ENCODE measurements at regions not wholly inside any gene's neighbourhood (a gene's known extent, or its start where the extent isn't known, plus 50 kb on each side); places are given as distances from the start of the nearest gene placed in this dataset.

DNA sequence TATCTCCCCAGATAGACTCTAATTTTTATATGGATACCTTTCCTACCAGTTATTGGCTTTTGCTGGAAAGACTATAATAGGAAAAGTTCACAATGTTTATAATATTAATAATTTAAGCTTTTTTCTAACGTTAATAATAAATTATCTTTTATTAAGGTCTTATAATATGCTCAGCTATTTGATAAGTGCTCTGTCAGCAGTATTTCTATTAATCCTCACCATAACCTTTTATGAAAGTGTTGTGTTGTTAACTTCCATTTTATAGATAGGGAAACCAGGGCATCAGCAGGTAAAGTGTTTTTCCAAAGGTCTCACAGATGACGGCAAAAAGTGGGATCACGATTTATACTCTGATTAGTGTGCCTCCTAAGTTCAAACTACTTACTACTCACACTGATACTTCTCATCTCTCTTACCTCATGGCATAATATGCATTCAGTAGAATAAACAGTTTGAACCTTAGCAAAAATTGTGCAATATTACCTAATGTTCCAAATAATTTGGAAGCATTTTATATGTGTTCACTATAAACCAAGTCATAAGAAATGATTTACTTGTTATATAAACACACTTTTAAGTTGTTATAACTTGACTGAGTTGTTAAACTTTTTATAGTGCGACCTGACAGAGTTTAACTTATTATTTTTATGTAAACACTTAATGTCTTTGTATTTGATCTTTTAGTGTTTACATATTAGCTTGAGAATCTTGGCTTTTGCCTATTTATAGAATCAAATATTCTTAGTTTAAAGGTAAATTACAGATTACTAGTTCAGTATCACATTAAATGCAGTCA lies 274.9 kb upstream of the DCBLD2 start:
- DNase-seq = no peak

DNA sequence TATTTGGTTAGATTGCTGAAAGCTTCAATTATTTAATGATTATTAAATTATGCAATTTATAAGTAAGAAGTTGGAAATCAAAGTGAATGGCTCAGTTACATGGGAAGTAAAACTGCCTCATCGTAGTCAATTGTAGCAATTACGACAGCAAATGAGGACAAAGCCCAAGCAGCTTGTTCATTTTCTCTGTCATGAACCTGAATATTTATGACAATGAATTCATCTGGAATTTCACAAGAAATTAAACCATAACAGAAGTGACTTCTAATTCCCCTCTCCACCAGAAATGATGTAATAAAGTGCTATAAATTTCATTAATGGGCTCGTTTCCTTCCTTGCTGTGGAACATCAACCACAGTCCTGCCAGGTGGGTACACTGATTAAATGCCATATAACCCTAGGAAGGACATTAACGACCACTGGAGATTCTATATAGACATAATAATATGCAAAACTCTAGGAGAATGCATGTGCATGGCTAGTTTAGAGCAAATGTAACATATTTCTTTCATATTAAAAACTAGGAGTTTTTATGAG lies 273.8 kb upstream of the DCBLD2 start:
- DNase-seq = no peak

DNA sequence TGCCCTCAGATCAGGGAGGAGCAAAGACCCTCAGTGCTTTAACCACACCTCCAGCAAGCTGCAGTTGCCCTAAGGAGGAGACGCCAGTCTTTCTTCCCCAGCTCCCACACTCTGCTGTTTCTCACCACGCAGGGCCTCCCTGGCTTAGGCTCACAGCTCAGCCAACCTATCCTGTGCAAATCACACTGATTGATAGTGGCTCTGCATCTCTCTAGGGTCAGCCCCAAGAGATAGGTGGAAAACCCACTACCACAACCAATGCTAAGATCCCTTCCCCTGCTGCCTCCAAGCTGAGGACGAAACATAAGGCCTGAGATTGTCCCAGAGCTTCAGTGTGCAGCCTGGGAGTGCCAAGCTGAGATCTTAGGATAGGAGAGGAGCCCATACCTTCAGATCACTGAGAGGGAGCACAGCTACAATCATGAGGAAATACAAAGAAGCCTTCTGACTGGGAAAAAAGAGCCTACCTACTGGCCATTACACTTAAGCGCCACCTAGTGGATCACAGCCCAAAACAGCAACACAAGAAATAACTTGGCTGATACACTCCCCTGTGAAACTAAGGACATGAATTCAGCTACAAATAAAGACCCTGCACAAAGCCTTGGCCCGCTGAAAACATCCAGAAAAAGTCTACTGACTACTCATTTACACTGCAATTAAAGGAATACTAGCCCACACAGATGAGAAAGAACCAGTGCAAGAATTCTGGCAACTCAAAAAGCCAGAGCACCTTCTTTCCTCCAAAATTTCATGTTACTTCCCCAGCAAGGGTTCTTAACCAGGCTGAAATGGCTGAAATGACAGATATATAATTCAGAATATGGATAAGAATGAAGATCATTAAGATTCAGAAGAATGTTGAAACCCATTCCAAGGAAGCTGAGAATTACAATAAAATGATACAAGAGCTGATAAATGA lies 271.5 kb upstream of the DCBLD2 start:
- DNase-seq = no peak

DNA sequence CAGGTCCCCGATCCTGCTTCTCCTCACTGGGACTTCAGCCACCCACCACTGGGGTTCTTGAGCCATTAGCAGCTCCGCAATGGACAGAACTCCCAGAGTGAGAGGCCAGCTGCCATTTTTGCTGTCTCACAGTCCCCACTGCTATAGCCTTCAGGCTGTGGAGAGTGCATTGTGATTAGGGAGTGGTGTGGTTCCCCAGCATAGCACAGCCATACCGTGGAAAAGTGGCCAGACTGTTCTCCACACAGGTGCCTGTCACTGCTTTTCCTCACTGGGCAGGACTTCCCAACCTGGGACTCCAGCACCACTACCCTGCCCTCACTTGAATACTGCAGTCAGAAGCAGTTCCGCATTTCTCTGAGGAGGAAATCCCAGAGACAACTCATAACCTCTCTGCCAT lies 270.3 kb upstream of the DCBLD2 start:
- DNase-seq = no peak

DNA sequence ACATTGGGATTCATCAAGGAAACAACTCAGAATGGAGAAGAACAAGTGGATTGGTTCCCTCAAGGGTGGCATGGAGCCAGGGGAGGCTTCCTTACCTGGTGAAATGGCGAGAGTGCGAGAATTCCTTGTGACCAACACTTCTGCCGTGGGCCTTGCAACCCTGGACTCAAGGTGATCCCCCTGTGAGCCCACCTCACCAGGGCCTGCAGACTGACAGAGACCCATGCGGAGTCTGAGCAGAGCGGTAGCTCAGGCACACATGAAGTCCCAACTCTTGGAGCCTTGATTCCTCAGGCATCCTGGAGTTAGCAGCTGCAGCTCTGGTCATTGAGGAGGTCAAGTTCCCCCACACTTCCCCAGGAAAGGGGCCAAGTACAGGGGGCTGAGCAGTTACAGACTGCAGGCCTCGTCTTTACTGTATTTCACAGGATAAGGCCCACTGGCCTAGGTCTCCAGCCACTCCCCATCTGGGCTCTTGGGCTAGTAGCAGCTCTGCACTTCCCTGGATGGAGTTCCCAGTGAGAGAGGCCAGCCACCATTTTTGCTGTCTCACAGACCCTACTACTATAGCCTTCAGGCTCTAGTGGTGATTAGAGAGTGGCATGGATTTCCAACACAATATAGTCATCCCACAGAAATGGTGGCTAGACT lies 269.5 kb upstream of the DCBLD2 start:
- no peak for DNase-seq

DNA sequence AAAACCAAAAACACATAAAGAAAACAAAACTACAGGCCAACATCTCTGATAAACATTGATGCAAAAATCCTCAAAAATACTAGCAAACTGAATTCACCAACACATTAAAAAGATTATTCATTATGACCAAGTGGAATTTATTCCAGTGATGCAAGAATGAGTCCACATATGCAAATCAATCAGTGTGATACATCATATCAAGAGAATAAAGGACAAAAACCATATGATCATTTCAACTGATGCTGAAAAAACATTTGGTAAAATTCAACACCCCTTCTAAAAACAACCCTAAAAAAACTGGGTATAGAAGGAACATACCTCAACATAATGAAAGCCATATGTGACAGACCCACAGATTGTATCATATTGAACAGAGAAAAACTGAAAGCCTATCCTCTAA lies 265.6 kb upstream of the DCBLD2 start:
- no peak for DNase-seq

DNA sequence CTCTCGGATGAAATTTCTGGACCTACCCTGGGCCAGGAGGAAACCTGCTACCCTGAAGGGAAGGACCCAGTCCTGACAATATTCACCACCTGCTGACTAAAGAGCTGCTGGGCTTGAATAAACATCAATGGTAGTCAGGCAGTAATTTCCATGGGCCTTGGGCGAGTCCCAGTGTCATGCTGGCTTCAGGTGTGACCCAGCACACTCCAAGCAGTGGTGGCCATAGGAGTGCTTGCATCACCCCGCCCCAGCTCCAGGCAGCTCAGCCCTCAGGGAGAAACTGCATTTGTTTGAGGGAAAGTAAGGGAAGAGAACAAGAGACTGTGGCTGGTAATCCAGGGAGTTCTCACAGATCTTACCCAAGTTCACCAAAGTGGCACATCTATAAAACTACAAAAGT lies 261.8 kb upstream of the DCBLD2 start:
- no peak for DNase-seq

DNA sequence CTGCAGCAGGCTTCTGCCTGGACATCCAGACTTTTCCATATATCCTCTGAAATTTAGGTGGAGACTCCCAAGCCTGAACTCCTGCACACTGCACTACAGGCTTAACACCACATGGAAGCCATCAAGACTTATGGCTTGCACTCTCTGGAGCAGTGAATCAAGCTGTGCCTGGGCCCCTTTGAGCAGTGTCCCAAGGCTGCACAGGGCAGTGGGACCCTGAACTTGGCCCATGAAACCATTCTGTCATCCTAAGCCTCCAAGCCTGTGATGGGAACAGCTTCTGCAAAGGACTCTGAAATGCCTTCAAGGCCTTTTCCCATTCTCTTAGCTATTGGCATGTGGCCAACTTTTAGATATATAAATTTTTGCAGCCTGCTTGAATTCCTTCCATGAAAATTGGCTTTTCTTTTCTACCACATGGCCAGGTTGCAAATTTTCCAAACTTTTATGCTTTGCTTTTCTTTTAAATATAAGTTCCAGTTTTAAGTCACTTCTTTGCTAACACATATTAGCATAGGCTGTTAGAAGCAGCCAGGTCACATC lies 257.8 kb upstream of the DCBLD2 start:
- no peak for DNase-seq

DNA sequence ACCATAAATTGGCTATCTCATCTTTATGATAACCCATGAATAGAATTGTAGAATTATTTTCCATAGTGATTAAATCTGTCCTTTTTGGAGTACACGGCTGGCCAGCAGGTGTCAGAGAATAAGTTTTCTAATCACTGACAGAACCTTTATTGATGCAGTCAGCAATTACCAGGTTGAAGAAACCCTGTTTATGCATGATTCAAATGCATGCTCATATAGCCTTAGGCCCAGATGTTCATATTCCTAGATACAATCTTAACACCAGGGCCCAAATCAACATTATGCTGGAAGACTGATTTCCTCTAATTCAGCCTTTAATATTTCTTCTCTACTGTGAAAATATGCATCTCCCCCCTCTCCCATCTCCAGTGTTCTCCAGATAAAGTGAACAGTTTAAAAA lies 243.5 kb upstream of the DCBLD2 start:
- no peak for DNase-seq

DNA sequence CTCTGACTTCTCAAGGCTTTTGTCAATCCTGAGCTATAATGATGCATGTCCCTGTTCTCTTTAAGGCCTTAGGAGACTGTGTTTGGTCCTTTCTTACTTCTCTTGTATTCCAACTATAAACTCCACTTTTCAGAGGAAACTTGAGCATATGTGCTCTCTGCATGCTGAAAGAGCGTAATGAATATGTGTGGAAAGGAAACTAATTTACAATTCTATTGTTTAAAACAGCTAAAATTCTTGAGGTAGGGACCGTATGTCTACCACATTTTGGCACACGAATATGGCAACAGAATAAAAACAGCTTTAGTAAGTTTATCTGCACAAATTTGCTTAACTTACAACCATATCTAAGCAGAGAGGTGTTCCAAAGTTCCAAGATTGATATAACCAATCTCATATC lies 242.0 kb upstream of the DCBLD2 start:
- no peak for DNase-seq

DNA sequence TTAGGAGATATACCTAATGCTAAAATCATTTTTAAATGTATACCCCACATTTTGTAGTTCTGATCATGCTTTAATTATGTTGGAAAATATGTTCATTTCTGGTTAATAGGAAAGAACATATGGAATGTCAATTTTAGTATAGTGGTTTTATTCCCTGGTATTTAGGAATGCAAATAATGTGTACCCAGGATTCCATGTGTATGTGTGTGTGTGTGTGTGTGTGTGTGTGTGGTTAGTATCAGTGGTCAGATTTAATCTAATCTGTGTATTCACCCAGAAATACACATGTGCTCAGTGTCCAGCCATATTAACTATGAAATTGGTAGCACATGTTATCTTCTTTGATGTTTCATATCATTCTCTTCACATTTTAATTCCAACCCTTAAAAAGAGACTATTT lies 233.5 kb upstream of the DCBLD2 start:
- DNase-seq = no peak

DNA sequence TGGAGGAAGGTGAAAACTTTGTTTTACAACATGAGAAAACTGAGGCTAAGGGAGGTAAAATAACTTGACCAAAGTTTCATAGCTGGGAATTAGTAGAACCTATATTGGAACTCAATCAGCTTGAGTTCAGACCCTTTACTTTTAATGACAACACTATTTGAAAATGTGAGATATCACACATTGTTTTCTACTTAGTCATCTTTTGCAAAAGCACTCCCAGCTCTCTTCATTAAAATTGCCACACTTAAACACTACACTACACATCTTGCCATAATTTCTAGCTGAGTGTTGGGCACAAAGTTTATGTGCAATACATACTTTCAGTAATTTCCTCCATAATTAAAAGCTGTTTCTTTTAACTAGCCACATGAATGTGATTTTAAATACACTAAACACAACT lies 230.4 kb upstream of the DCBLD2 start:
- DNase-seq = no peak

DNA sequence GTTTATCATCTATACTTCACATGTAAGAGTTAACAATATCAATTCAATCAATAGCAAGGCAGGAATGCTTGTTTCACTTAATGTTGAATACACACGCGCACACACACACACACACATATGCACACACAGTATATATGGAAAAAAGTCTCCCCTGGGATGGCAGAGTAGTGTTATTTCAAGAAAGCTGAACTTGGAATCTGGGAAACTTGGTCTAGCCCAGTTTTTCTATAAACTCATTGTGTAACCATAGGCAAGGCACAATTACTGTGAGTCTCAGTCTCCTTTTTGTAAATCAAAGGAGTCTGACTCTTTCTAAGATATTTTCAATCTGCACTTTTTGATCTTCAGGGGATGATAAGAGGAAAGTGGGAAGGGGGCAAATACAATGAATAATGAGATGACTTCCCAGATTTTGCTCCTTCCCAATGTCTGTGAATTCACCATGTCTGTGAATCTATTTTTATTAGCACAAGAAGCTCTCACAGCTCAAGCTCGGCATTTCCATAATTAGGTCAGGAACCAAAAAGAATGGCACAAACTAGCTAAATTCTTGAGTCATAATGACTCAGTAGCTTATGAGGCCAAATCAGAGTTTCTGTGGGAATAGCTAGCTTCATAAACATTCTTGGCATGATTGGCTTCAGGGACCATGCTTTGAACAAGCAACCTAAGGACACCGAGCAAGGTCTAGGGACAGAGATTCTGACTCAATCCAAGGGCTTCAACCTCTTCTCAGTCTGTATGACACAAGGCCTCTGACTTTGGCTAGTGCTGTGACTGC lies 227.4 kb upstream of the DCBLD2 start:
- no peak for DNase-seq

DNA sequence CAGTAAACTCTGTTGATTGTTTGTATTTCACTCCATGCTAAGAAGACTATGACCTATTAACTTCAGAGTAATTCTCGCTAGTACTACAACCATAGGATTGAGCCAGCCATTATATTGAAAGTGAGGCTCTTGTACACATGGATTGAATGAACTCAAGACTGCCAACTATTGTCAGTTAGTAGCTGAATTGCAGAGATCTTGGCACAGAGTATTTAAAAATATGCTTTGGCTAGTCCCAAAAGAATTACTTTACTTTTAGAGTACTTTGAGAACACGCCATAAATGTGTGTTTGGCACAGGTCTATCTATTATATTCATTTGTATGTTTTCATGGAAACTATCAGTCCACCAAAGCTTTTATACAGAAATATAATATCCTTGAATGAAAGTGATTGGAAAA lies 226.7 kb upstream of the DCBLD2 start:
- DNase-seq = no peak

DNA sequence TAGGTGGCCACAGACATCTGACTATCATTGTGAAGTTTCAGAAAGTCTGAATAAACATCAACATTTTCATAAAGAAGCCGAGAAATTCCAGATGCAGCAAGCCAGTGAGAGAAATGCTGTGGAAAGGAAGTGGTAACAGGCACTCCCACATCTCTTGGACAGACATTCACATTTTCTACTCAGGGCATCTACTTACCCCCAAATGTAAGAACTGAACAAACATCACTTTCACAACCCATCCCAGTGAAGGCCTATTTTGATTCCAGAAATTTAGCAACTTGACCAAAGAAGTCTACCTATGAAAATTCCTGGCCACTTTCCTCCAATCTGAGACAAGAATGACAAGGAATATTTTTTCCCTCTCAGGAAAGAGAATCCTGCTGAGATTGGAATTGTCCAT lies 224.8 kb upstream of the DCBLD2 start:
- no peak for DNase-seq

DNA sequence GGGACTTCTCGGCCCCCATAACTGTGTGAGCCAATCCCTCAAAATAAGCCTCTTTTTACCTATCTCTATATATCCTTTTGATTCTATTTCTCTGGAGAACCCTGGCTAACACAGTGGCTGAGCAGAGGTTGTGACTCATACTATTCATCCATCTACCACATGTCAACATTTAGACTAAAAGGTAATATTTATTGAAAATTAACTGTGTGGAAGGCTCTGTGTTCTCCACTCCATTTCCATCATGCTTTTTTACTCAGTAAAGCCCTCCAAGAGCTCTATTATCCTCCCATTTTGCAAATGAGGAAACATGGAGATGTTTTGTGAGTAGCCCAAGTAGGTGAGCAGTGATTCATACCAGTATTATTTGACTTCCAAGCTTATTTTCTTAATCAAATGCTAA lies 217.9 kb upstream of the DCBLD2 start:
- no peak for DNase-seq

DNA sequence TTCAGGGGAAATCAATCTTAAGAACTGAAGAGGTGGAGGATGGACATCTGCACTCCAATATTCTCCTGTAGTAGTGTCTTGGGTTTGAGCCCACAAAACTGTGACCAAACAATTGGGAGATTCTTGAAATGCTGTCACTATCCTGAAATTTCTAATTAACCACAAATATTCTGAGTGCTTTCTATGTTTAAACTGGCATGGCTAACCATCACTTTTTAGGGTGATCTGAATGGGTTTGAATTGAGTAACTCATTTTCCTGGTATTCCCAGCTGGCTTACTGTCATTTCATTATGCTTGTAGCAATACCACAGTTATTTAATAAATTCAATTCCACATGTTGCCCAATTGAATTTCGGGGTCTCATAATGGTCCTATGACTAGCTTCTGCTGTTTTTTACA lies 216.9 kb upstream of the DCBLD2 start:
- no peak for DNase-seq

DNA sequence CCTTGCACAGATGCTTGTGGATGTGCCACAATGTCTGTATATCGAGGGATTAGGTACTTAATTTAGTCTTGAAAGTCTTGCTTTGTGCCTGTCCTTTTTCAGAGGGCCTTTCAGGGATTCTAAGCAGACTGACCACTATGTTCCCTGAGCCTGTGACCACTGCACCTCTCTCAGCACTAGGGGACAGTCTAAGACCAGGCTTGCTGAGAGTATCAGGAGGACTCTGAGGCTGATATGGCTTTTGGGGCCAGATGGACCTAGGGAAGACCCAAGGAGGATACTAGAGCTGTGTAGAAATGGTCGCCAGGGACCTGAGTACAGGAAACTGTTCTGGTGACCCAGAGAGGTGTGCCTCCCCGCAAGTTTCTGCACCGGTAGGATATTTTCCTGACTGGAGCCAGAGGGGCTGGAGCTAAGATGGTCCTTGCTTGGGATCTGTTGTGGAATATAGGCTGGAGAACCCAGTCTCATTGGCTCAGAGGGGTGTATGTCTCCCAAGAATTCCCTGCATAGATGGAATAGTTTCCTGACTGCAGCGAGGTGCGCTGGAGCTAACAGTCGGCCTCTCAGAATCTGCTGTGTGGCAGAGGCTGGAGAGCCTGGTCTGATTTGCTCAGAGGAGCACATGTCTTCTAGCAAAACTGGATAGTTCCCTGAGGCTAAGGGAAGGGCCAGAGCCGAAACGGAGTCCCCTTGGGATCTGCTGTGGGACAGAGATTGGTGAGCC lies 213.2 kb upstream of the DCBLD2 start:
- no peak for DNase-seq

DNA sequence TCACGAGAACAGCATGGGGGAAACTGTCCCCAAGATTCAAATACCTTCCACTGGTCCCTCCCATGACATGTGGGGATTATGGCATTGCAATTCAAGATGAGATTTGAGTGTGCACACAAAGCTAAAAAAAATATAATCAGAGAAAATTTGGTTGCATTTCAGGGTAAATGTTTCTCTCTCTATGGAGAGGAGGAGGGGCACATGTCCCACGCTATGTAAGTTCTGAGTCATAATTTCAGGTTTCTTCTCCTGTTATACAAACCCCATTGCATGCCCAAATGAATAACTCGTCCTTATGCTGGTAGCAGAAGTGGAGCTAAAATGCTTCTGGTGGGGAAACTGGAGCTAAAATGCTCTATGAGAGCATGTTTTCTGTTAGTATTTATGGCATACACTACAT lies 209.7 kb upstream of the DCBLD2 start:
- DNase-seq = no peak

DNA sequence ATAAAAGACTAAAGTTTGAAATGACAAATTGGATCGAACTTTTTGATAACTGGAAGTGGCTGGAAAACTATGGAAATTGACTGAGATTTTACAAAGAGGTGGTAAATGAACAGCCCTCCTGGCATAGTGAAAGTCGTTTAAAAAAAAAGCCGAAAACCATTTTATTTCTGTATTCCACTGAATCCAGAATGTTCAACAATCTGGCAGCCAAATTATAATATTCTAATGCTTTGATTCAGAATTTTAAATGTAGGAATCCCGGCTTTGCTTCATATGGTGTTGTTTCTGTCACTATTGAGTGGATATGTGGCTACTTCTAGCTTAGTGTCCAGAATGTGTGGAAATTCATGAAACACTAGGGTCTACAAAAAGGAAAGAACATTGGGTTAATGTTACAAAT lies 208.9 kb upstream of the DCBLD2 start:
- DNase-seq = no peak

DNA sequence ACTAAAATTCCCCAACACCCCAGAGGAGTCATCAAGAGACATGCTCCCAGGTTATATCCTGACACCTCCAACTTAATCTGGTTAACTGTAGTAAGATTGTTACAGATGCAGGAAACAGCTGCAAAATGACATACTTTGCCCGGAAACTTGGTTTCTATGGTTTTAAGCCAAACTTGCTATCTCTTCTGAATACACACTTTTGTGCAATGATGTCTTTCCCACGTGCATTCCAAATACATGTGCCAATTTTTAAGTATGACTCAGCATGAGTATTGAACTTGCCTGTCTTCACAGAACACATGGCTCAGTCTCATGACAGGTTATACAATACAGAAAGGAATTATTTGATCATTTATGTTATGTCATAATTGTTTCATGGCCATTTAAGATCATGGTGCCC lies 207.0 kb upstream of the DCBLD2 start:
- no peak for DNase-seq

DNA sequence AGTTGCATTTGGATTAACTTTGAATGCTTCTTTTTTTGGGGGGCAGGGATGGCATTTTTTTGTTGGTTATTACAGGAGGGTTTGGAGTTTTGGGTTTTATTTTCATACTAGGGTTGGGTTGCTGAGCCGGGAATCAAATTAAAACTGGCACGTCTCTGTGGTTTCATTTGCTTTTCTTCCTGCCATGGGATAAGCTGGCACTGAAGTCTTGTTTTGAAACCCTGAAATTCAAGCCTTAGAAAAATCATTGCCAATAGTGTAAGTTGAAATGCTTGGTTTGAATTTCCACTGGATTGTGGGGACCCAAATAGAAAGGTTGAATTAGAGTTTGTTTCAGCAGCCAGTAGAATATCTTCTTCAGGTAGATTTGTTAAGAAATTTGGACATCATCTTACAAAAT lies 193.1 kb upstream of the DCBLD2 start:
- no peak for DNase-seq

Data from NCI-H2081 treated with DMSO at 0.1 percent for 48 hours (cell line).